Endothelial cell (in vitro differentiated cells): ENCODE measurements at regions not wholly inside any gene's neighbourhood (a gene's known extent, or its start where the extent isn't known, plus 50 kb on each side); places are given as distances from the start of the nearest gene placed in this dataset.
"Not testable (repeated sequence)": the region's sequence is repeated elsewhere in the genome, so short reads cannot be mapped to it uniquely, and the experiment has no call there.

ENCODE experiments used
- DNase-seq: peaks from one replicate; pipeline ENCODE4 v3.0.0; 2021; ENCODE audit warnings: low spot score
- H3K27ac Mint-ChIP-seq: one replicate; pipeline ENCODE4 v1.8.0; 2021; ENCODE audit warnings: mixed read lengths, inconsistent platforms; ENCODE audit not compliant: unreplicated experiment
- H3K27me3 Mint-ChIP-seq: one replicate; pipeline ENCODE4 v1.8.0; 2021; ENCODE audit warnings: mild to moderate bottlenecking, moderate library complexity, mixed read lengths, inconsistent platforms; ENCODE audit not compliant: unreplicated experiment
- H3K36me3 Mint-ChIP-seq: one replicate; pipeline ENCODE4 v1.8.0; 2021; ENCODE audit warnings: mild to moderate bottlenecking, low read depth, mixed read lengths, inconsistent platforms; ENCODE audit not compliant: unreplicated experiment
- H3K4me1 Mint-ChIP-seq: one replicate; pipeline ENCODE4 v1.8.0; 2021; ENCODE audit warnings: mild to moderate bottlenecking, mixed read lengths, inconsistent platforms; ENCODE audit not compliant: unreplicated experiment
- H3K4me3 Mint-ChIP-seq: one replicate; pipeline ENCODE4 v1.8.0; 2021; ENCODE audit warnings: mild to moderate bottlenecking, mixed read lengths, inconsistent platforms; ENCODE audit not compliant: unreplicated experiment
- H3K9me3 Mint-ChIP-seq: one replicate; pipeline ENCODE4 v1.8.0; 2021; ENCODE audit warnings: mixed read lengths, inconsistent platforms; ENCODE audit not compliant: unreplicated experiment
- CTCF ChIP-seq: fragments of 200-600 bp; sonication (generic); IDR thresholded peaks from one replicate; pipeline ENCODE4 v1.5.0; 2021; ENCODE audit warnings: antibody characterized with exemption; ENCODE audit not compliant: unreplicated experiment

DNA sequence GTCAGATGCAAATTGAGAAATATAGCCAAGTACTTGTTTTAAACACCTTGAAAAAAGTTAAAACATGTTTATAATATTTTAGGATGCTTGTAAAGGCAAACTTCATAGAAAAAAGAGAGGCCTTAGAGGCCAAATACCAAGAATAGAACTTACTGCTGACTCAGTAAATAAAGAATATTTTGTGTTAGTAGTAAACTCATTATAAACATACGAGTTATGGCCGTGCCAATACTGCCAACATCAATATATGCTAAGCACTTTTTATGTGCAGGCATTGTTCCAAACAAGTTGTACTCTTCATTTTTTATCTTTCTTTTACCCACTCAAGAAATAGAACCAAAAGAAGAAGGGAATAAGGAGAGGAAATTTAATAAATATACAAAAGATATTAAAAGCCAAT is 705.9 kb upstream of the NCAM2 start:
- Mint-ChIP-seq H3K4me3 (no peak overlapping the region), H3K36me3 (no peaks in the 10 kb centered on the region), H3K9me3 (no peaks in the 10 kb centered on the region), H3K27ac (no peak overlapping the region), H3K4me1 (peaks cover 2% of the 10 kb centered on the region), H3K27me3 (no peaks in the 10 kb centered on the region)
- no peak for TF ChIP-seq CTCF
- DNase-seq: no peak

DNA sequence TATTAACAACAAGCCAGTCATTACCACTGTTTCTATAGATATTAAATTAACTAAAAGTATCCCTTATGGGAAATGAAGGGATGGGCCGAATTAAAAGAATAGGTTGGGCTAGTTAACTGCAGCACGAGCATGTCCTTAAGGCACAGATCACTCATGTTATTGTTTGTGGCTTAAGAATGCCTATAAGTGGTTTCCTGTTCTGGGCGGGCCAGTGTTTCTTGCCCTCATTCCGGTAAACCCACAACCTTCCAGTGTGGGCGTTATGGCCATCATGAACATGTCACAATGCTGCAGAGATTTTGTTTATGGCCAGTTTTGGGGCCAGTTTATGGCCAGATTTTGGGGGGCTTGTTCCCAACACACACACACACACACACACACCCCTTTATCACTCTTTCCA is 705.4 kb upstream of the NCAM2 start:
- H3K4me3 Mint-ChIP-seq, H3K27ac Mint-ChIP-seq, H3K27me3 Mint-ChIP-seq, H3K4me1 Mint-ChIP-seq, DNase-seq, H3K36me3 Mint-ChIP-seq, H3K9me3 Mint-ChIP-seq: not testable (repeated sequence)

- DNase-seq: no peak
- H3K9me3 Mint-ChIP-seq: no peaks in the 10 kb centered on the region
- no peak overlapping the region for H3K27ac Mint-ChIP-seq
- TF ChIP-seq CTCF: no peak
- H3K4me1 Mint-ChIP-seq: no peaks in the 10 kb centered on the region
- H3K4me3 Mint-ChIP-seq: no peak overlapping the region
- H3K27me3 Mint-ChIP-seq: no peaks in the 10 kb centered on the region
- no peaks in the 10 kb centered on the region for H3K36me3 Mint-ChIP-seq
Observed at GRCh38 chr21:20301395-20301794, 696.8 kb upstream of the NCAM2 start.

DNA sequence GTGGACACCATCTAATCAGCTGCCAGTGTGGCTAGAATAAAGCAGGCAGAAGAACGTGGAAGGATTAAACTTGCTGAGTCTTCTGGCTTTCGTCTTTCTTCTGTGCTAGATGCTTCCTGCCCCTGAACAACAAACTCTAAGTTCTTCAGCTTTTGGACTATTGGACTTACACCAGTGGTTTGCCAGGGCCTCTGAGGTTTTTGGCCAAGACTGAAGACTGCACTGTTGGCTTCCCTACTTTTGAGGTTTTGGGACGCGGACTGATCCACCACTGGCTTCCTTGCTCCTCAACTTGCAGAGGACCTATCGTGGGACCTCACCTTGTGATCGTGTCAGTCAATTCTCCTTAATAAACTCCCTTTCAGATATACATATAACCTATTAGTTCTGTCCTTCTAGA is 696.1 kb upstream of the NCAM2 start:
- Mint-ChIP-seq H3K9me3 (no peaks in the 10 kb centered on the region), H3K27ac (no peak overlapping the region), H3K27me3 (no peaks in the 10 kb centered on the region), H3K4me1 (no peaks in the 10 kb centered on the region), H3K4me3 (no peak overlapping the region), H3K36me3 (no peaks in the 10 kb centered on the region)
- no peak for TF ChIP-seq CTCF
- DNase-seq: no peak

GRCh38 chr21:20306836-20307235 is 691.4 kb upstream of the NCAM2 start:
- no peak overlapping the region for H3K27ac Mint-ChIP-seq
- no peaks in the 10 kb centered on the region for H3K36me3 Mint-ChIP-seq
- no peak for TF ChIP-seq CTCF
- DNase-seq: no peak
- peaks cover 1% of the 10 kb centered on the region for H3K27me3 Mint-ChIP-seq
- no peaks in the 10 kb centered on the region for H3K4me1 Mint-ChIP-seq
- H3K9me3 Mint-ChIP-seq: no peaks in the 10 kb centered on the region
- no peak overlapping the region for H3K4me3 Mint-ChIP-seq
